ENCODE measurements at regions not wholly inside any gene's neighbourhood (a gene's known extent, or its start where the extent isn't known, plus 50 kb on each side); places are given as distances from the start of the nearest gene placed in this dataset.

DNA sequence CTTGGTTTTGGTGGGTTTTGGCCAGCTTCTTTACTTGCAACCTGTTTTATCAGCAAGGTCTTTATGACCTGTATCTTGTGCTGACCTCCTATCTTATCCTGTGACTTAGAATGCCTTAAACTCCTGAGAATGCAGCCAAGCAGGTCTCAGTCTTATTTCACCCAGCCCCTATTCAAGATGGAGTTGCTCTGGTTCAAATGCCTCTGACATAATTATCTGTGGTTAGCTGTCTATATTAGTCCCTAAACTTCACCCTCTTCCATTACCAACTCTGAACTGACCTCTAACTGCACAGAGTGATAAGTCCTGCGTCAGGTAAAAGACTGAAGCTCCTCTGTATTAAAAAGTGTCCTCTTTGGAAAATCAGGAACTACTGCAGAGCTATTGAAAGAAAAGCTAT, 61.9 kb upstream of the CD96 start:
- no peaks in the 10 kb centered on the region for H3K79me2 ChIP-seq (ENCODE audit: insufficient read depth, low read length)
- H3K4me1 ChIP-seq (ENCODE audit: insufficient read depth, low read length): no peaks in the 10 kb centered on the region
- H3T11ph ChIP-seq (ENCODE audit: low read length): no peak overlapping the region
- H2BK120ac ChIP-seq (ENCODE audit: low read depth, low read length, poor library complexity, severe bottlenecking): no peak overlapping the region
- no peak overlapping the region for H3K4me2 ChIP-seq (ENCODE audit: insufficient read depth, insufficient read length, low read length)
- no peak overlapping the region for H4K8ac ChIP-seq (replicated peaks; ENCODE audit: insufficient read length, low read depth, low read length)
- DNase-seq: no peak
- H3K56ac ChIP-seq (ENCODE audit: insufficient read length, low read depth, low read length): no peak overlapping the region
- H3K14ac ChIP-seq (ENCODE audit: insufficient read depth, low read length): no peak overlapping the region
- no peaks in the 10 kb centered on the region for H3K79me1 ChIP-seq (ENCODE audit: insufficient read depth, low read depth, low read length, poor library complexity, severe bottlenecking)
- H3K9me3 ChIP-seq (ENCODE audit: control insufficient read depth, low read depth, low read length): no peaks in the 10 kb centered on the region
- WGBS (ENCODE audit: extremely low coverage, insufficient read length, low lambda C conversion rate): no CpG with 5 or more reads among the region's 1 CpG
- no peaks in the 10 kb centered on the region for H3K36me3 Mint-ChIP-seq (ENCODE audit: insufficient read depth in 1 of 3, low read depth in 3 of 3)
- H4K20me1 ChIP-seq (ENCODE audit: control insufficient read depth, insufficient read depth, insufficient read length): no peaks in the 10 kb centered on the region
- H2BK5ac ChIP-seq (ENCODE audit: insufficient read length, low read length): no peak overlapping the region
- no peak overlapping the region for H3K4ac ChIP-seq (ENCODE audit: low read depth, low read length)
- TF ChIP-seq, protein P1, sequence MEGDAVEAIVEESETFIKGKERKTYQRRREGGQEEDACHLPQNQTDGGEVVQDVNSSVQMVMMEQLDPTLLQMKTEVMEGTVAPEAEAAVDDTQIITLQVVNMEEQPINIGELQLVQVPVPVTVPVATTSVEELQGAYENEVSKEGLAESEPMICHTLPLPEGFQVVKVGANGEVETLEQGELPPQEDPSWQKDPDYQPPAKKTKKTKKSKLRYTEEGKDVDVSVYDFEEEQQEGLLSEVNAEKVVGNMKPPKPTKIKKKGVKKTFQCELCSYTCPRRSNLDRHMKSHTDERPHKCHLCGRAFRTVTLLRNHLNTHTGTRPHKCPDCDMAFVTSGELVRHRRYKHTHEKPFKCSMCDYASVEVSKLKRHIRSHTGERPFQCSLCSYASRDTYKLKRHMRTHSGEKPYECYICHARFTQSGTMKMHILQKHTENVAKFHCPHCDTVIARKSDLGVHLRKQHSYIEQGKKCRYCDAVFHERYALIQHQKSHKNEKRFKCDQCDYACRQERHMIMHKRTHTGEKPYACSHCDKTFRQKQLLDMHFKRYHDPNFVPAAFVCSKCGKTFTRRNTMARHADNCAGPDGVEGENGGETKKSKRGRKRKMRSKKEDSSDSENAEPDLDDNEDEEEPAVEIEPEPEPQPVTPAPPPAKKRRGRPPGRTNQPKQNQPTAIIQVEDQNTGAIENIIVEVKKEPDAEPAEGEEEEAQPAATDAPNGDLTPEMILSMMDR (conservative IDR thresholded peaks at IDR 0.05): no peak
- no peak overlapping the region for H3K4me3 Mint-ChIP-seq
- H3K27me3 ChIP-seq (ENCODE audit: insufficient read depth, low read length): no peaks in the 10 kb centered on the region
- H3K27ac Mint-ChIP-seq: no peak overlapping the region
- H3K27me3 Mint-ChIP-seq (ENCODE audit: low read depth): no peaks in the 10 kb centered on the region
- H2BK15ac ChIP-seq (ENCODE audit: low read depth, low read length): no peak overlapping the region
- no peak overlapping the region for H3K27ac ChIP-seq (ENCODE audit: insufficient read length, low read depth, low read length)
- H2BK12ac ChIP-seq (ENCODE audit: insufficient read length, low read depth, low read length): no peak overlapping the region
- H3K4me1 Mint-ChIP-seq: peaks cover 5 to 10% of the 10 kb centered on the region in 2 experiments
- no peak overlapping the region for H4K5ac ChIP-seq (ENCODE audit: insufficient read length, low read depth, low read length)
- H4K91ac ChIP-seq (ENCODE audit: insufficient read length, low read depth, low read length): no peak overlapping the region
- H3K23me2 ChIP-seq (ENCODE audit: insufficient read length, low read depth, low read length, poor library complexity, severe bottlenecking): no peaks in the 10 kb centered on the region
- H3K23ac ChIP-seq (ENCODE audit: insufficient read length, low read depth, low read length): no peak overlapping the region
- no peak overlapping the region for H2BK20ac ChIP-seq (ENCODE audit: low read depth, low read length, poor library complexity, severe bottlenecking)
- no peak overlapping the region for H2AFZ ChIP-seq (ENCODE audit: low read length)
- H3K18ac ChIP-seq (ENCODE audit: insufficient read length, low read depth, low read length): no peak overlapping the region
- no peak overlapping the region for H2AK5ac ChIP-seq (ENCODE audit: insufficient read length, low read length)
- H3K9me3 Mint-ChIP-seq: no peaks in the 10 kb centered on the region
- no peak overlapping the region for H3K9ac ChIP-seq (ENCODE audit: extremely low read depth, insufficient read length, low read length)
